ENCODE measurements at regions not wholly inside any gene's neighbourhood (a gene's known extent, or its start where the extent isn't known, plus 50 kb on each side); places are given as distances from the start of the nearest gene placed in this dataset.

DNA sequence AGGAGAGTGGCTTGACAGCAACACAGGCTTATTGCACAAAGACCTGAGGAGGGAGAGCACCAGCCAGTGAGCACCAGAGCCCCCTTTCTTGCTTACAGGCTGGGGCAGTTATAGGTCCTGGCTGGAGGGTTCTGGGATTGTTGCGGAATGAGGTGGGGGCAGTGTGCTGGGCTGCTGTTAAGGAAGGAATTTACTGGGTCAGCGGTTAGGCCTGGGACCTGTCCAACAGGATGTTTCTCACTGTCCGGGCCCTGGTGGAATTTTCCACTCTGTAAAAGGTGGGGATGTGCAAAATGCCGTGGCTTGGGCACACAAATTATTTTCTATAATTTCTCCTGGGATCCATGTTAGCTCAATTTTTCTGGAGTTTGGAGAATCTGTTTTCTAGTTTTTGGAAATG lies 757.3 kb downstream of the TYW1 start:
- TF ChIP-seq, protein P1, sequence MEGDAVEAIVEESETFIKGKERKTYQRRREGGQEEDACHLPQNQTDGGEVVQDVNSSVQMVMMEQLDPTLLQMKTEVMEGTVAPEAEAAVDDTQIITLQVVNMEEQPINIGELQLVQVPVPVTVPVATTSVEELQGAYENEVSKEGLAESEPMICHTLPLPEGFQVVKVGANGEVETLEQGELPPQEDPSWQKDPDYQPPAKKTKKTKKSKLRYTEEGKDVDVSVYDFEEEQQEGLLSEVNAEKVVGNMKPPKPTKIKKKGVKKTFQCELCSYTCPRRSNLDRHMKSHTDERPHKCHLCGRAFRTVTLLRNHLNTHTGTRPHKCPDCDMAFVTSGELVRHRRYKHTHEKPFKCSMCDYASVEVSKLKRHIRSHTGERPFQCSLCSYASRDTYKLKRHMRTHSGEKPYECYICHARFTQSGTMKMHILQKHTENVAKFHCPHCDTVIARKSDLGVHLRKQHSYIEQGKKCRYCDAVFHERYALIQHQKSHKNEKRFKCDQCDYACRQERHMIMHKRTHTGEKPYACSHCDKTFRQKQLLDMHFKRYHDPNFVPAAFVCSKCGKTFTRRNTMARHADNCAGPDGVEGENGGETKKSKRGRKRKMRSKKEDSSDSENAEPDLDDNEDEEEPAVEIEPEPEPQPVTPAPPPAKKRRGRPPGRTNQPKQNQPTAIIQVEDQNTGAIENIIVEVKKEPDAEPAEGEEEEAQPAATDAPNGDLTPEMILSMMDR (IDR thresholded peaks at IDR 0.05; ENCODE audit: insufficient read depth, low read depth, low read length): no peak
- no peak for TF ChIP-seq EZH2 (IDR thresholded peaks at IDR 0.05; ENCODE audit: insufficient read depth, low read length)

Data from astrocyte (in vitro differentiated cells and primary cell).